CD14-positive monocyte (primary cell): ENCODE measurements at regions not wholly inside any gene's neighbourhood (a gene's known extent, or its start where the extent isn't known, plus 50 kb on each side); places are given as distances from the start of the nearest gene placed in this dataset.

ENCODE experiments used
- DNase-seq, 3 donors: peaks; one replicate each; pipeline ENCODE4 v3.0.0-alpha.2; 2011 to 2022
- H2AFZ ChIP-seq: 2 replicates; pipeline ENCODE4 v1.6.0; 2012; ENCODE audit warnings: mild to moderate bottlenecking, low read depth, low read length, inconsistent platforms; ENCODE audit not compliant: insufficient read depth, poor library complexity, severe bottlenecking
- H3K27ac ChIP-seq, 2 donors: 1 replicate in 1 of 2; 2 replicates in 1 of 2; pipeline ENCODE4 v1.5.1; 2012 to 2013; ENCODE audit warnings: low read length in 2 of 2, control low read depth in 1 of 2, inconsistent platforms in 1 of 2, low read depth in 1 of 2, mild to moderate bottlenecking in 1 of 2
- H3K27me3 ChIP-seq, 2 donors: one replicate each; pipeline versions ENCODE4 v1.6.0 to v1.6.1; 2011 to 2013; ENCODE audit warnings: low read length in 2 of 2; ENCODE audit not compliant: control insufficient read depth in 2 of 2, insufficient read depth in 2 of 2
- H3K36me3 ChIP-seq, 2 donors: replicated peaks in 1 of 2; 1 replicate in 1 of 2; 2 replicates in 1 of 2; pipeline versions ENCODE4 v1.5.1 to v1.6.1; 2012 to 2013; ENCODE audit warnings: low read length in 2 of 2, control low read depth in 1 of 2, inconsistent platforms in 1 of 2, mild to moderate bottlenecking in 1 of 2; ENCODE audit not compliant: insufficient read depth in 2 of 2, control insufficient read depth in 1 of 2
- H3K4me1 ChIP-seq, 2 donors: 1 replicate in 1 of 2; 2 replicates in 1 of 2; pipeline versions ENCODE4 v1.5.1 to v1.6.1; 2012 to 2013; ENCODE audit warnings: low read length in 2 of 2, control low read depth in 1 of 2, inconsistent platforms in 1 of 2, mild to moderate bottlenecking in 1 of 2, moderate library complexity in 1 of 2; ENCODE audit not compliant: insufficient read depth in 2 of 2, control insufficient read depth in 1 of 2
- H3K4me2 ChIP-seq: replicated peaks from 2 replicates; pipeline ENCODE3; 2012; ENCODE audit warnings: low read length, moderate library complexity, mild to moderate bottlenecking; ENCODE audit not compliant: poor library complexity, severe bottlenecking; ENCODE audit errors: extremely low read depth
- H3K4me3 ChIP-seq, 3 experiments: fragments of 200-600 bp in 1 of 3; sonication (generic) in 1 of 3; replicated peaks in 1 of 3; 1 replicate in 2 of 3; 2 replicates in 1 of 3; pipeline ENCODE4 v1.5.1; 2011 to 2013; ENCODE audit warnings: low read length in 3 of 3, mild to moderate bottlenecking in 3 of 3, control low read depth in 2 of 3, low read depth in 2 of 3, inconsistent platforms in 1 of 3, moderate library complexity in 1 of 3
- H3K79me2 ChIP-seq: 2 replicates; pipeline ENCODE4 v1.6.0; 2012; ENCODE audit warnings: mild to moderate bottlenecking, control low read depth, inconsistent platforms, low read length, moderate library complexity; ENCODE audit not compliant: insufficient read depth
- H3K9ac ChIP-seq: 2 replicates; pipeline ENCODE4 v1.6.0; 2017; ENCODE audit warnings: low read length, mild to moderate bottlenecking; ENCODE audit not compliant: insufficient read depth, poor library complexity, severe bottlenecking
- H3K9me3 ChIP-seq, 2 donors: replicated peaks in 1 of 2; 1 replicate in 1 of 2; 2 replicates in 1 of 2; pipeline versions ENCODE4 v1.5.1 to v1.6.1; 2012 to 2013; ENCODE audit warnings: low read length in 2 of 2, control low read depth in 1 of 2; ENCODE audit not compliant: control insufficient read depth in 1 of 2, insufficient read depth in 1 of 2
- H4K20me1 ChIP-seq: 2 replicates; pipeline ENCODE4 v1.6.0; 2012; ENCODE audit warnings: mild to moderate bottlenecking, low read length, control low read depth, moderate library complexity; ENCODE audit not compliant: insufficient read depth
- H3K27ac Mint-ChIP-seq, 7 donors: one replicate each; pipeline ENCODE4 v1.8.0; 2020; ENCODE audit warnings: mild to moderate bottlenecking in 7 of 7, mixed read lengths in 7 of 7, moderate library complexity in 6 of 7, inconsistent platforms in 2 of 7
- H3K27me3 Mint-ChIP-seq, 3 donors: one replicate each; pipeline ENCODE4 v1.8.0; 2021 to 2022; ENCODE audit warnings: low read depth in 3 of 3, mild to moderate bottlenecking in 3 of 3, mixed read lengths in 3 of 3, moderate library complexity in 3 of 3, inconsistent platforms in 1 of 3
- H3K36me3 Mint-ChIP-seq, 2 donors: one replicate each; pipeline ENCODE4 v1.8.0; 2020; ENCODE audit warnings: mixed read lengths in 2 of 2, inconsistent platforms in 1 of 2, mild to moderate bottlenecking in 1 of 2
- H3K4me1 Mint-ChIP-seq: one replicate; pipeline ENCODE4 v1.8.0; 2020; ENCODE audit warnings: mild to moderate bottlenecking, mixed read lengths
- H3K4me3 Mint-ChIP-seq, 2 donors: one replicate each; pipeline ENCODE4 v1.8.0; 2020; ENCODE audit warnings: mild to moderate bottlenecking in 2 of 2, mixed read lengths in 2 of 2, moderate library complexity in 1 of 2
- H3K9me3 Mint-ChIP-seq, 7 donors: one replicate each; pipeline ENCODE4 v1.8.0; 2020 to 2022; ENCODE audit warnings: mixed read lengths in 7 of 7, mild to moderate bottlenecking in 6 of 7, moderate library complexity in 6 of 7, inconsistent platforms in 2 of 7
- WGBS: methylation state at CpG from one replicate; pipeline ENCODE4 v1.1.5; 2013; ENCODE audit warnings: missing lambda C conversion rate; ENCODE audit not compliant: insufficient coverage; 5-methylcytosine and 5-hydroxymethylcytosine counted together
- intact Hi-C, 2 donors: fragments of 100-400 bp; cut with micrococcal nuclease; formaldehyde crosslinking; loops; one replicate each; pipeline versions ENCODE4 v1.15.0 to v1.15.1; 2023
- TF ChIP-seq, protein P1 (sequence below): fragments of 200-600 bp; IDR thresholded peaks from one replicate; pipeline ENCODE4 v1.8.0; 2022; ENCODE audit warnings: antibody characterized with exemption, mild to moderate bottlenecking

DNA sequence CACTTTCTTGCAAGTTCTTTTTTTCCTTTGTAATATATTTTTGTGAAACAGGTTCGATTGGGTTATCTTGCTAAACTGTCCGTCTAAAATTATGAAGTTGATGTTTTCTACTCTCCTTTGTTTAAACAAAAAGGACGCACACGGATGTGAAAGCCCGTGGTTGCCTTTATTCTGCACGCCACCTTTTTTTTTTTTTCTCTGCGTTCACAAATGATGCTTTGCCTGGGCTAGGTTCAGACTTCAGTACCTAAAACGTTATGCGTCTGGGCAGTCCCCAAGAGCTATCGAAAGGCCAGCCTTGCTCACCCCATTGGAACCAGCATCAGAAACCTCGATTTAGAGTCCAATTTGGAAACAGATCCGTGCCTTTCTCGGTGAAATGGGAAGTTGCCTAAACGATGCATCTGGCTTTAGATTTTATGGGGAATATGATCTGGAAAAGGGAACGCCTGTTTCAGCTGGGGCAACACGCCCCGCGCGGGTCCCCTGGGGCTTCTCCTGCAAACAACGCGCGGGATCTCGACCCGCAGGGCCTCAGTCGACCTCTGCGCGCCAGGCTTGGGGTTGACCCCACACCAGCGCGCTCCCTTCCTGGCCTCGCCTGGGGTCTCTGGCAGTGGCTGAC, 113.9 kb downstream of the KCNRG start:
- H3K9me3 Mint-ChIP-seq: peaks cover 1 to 23% (median 11%) of the 10 kb centered on the region in 7 donors
- DNase-seq: no peak
- peaks cover 56 to 65% (median 61%) of the 10 kb centered on the region in 3 donors for H3K27me3 Mint-ChIP-seq
- peaks cover 0 to 14% of the 10 kb centered on the region in 2 donors for H3K9me3 ChIP-seq
- peaks cover 63 to 71% of the 10 kb centered on the region in 2 donors for H3K4me1 ChIP-seq
- peak overlapping the region; percentile 88 to 92 for H3K4me3 Mint-ChIP-seq
- H3K4me1 Mint-ChIP-seq: peaks cover 61% of the 10 kb centered on the region
- H3K27ac Mint-ChIP-seq: peak overlapping the region in 3 of 7 donors; percentile 7 to 75 (median 13)
- H2AFZ ChIP-seq: peak overlapping the region; percentile 84
- H3K36me3 ChIP-seq: no peaks in the 10 kb centered on the region
- TF ChIP-seq, protein P1, sequence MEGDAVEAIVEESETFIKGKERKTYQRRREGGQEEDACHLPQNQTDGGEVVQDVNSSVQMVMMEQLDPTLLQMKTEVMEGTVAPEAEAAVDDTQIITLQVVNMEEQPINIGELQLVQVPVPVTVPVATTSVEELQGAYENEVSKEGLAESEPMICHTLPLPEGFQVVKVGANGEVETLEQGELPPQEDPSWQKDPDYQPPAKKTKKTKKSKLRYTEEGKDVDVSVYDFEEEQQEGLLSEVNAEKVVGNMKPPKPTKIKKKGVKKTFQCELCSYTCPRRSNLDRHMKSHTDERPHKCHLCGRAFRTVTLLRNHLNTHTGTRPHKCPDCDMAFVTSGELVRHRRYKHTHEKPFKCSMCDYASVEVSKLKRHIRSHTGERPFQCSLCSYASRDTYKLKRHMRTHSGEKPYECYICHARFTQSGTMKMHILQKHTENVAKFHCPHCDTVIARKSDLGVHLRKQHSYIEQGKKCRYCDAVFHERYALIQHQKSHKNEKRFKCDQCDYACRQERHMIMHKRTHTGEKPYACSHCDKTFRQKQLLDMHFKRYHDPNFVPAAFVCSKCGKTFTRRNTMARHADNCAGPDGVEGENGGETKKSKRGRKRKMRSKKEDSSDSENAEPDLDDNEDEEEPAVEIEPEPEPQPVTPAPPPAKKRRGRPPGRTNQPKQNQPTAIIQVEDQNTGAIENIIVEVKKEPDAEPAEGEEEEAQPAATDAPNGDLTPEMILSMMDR: no peak
- H3K27ac ChIP-seq: no peak overlapping the region
- WGBS: 42% methylated on average over 29 of the region's 30 CpGs
- peaks cover 20 to 64% of the 10 kb centered on the region in 2 donors for H3K27me3 ChIP-seq
- H4K20me1 ChIP-seq: no peaks in the 10 kb centered on the region
- H3K4me2 ChIP-seq: peak overlapping the region; percentile 87
- peaks cover 19% of the 10 kb centered on the region for H3K79me2 ChIP-seq
- peaks cover 17 to 23% of the 10 kb centered on the region in 2 donors for H3K36me3 Mint-ChIP-seq
- H3K4me3 ChIP-seq: peak overlapping the region in 2 of 3 experiments; percentile 40 to 78
- intact Hi-C loops: loop anchor here (5.0 to 10.0 kb wide), 5 partner anchors 78 to 506 kb away; partner anchors contain the start of gene TRIM13 (in 2 of the 2)
- H3K9ac ChIP-seq: peak overlapping the region; percentile 64

DNA sequence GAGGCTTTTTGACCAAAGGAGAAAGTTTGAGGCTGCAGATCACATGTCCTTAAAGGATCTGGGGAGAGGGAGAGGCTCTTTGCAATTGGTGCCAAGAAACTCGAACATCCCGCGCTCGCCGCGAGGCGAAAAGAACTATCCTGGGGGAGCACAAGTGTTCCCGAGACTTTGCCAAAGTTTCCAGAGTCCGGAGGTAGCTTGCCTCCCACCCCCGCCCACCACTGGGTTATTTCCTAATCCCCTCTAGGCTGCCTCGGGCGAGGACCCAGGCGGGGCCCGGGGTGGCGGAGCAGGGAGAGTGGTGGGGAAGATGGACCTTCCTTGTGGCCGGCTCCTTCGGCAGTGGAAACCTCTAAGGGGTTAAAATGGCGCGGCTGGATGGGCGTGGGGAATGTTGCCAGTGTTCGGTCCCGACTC, 114.5 kb downstream of the KCNRG start:
- H3K36me3 ChIP-seq: no peaks in the 10 kb centered on the region
- peaks cover 61% of the 10 kb centered on the region for H3K4me1 Mint-ChIP-seq
- DNase-seq: no peak
- H3K27ac Mint-ChIP-seq: peak overlapping the region in 3 of 7 donors; percentile 13 to 75 (median 48)
- H4K20me1 ChIP-seq: no peaks in the 10 kb centered on the region
- peak overlapping the region; percentile 84 for H2AFZ ChIP-seq
- no peak overlapping the region for H3K27ac ChIP-seq
- H3K9ac ChIP-seq: peak overlapping the region; percentile 64
- H3K4me2 ChIP-seq: peak overlapping the region; percentile 87
- H3K9me3 ChIP-seq: peaks cover 0 to 14% of the 10 kb centered on the region in 2 donors
- peaks cover 1 to 23% (median 11%) of the 10 kb centered on the region in 7 donors for H3K9me3 Mint-ChIP-seq
- H3K79me2 ChIP-seq: peaks cover 17% of the 10 kb centered on the region
- peak overlapping the region; percentile 88 to 92 for H3K4me3 Mint-ChIP-seq
- peaks cover 61 to 70% (median 65%) of the 10 kb centered on the region in 3 donors for H3K27me3 Mint-ChIP-seq
- TF ChIP-seq, protein P1: no peak
- H3K36me3 Mint-ChIP-seq: peaks cover 22 to 25% of the 10 kb centered on the region in 2 donors
- peak overlapping the region; percentile 40 to 78 (median 49) for H3K4me3 ChIP-seq
- 8% methylated on average over 17 of the region's 22 CpGs for WGBS
- intact Hi-C loops: loop anchor here (5.0 to 10.0 kb wide), 5 partner anchors 78 to 505 kb away; partner anchors contain the start of gene TRIM13 (in 2 of the 2)
- peaks cover 20 to 69% of the 10 kb centered on the region in 2 donors for H3K27me3 ChIP-seq
- H3K4me1 ChIP-seq: peaks cover 63 to 71% of the 10 kb centered on the region in 2 donors
